Kidney (tissue), 13 donors: ENCODE measurements at regions not wholly inside any gene's neighbourhood (a gene's known extent, or its start where the extent isn't known, plus 50 kb on each side); places are given as distances from the start of the nearest gene placed in this dataset.
"Not testable (repeated sequence)": the region's sequence is repeated elsewhere in the genome, so short reads cannot be mapped to it uniquely, and the experiment has no call there.

Experiments used
- DNase-seq, 5 donors: peaks; one replicate each; pipeline ENCODE4 v3.0.0-alpha.2; 2013 to 2020
- FAIRE-seq: peaks from 2 replicates; lab custom pipeline; 2012; peaks lifted over from hg19 to GRCh38; lab: Jason Lieb, UNC
- H3K27ac ChIP-seq, 2 donors: one replicate each; pipeline ENCODE4 v1.7.0; 2013; ENCODE audit warnings: low read depth in 2 of 2, low read length in 2 of 2, inconsistent platforms in 1 of 2
- H3K27me3 ChIP-seq: one replicate; pipeline ENCODE4 v1.7.1; 2013; ENCODE audit warnings: low read length, inconsistent platforms; ENCODE audit not compliant: control insufficient read depth, insufficient read depth
- H3K36me3 ChIP-seq, 3 donors: one replicate each; pipeline versions ENCODE4 v1.7.0 to v1.7.1; 2013; ENCODE audit warnings: low read length in 3 of 3, control low read depth in 1 of 3, inconsistent platforms in 1 of 3; ENCODE audit not compliant: insufficient read depth in 3 of 3, control insufficient read depth in 2 of 3
- H3K4me1 ChIP-seq, 3 donors: one replicate each; pipeline versions ENCODE4 v1.7.0 to v1.7.1; 2013; ENCODE audit warnings: low read length in 3 of 3, inconsistent platforms in 1 of 3, low read depth in 1 of 3; ENCODE audit not compliant: control insufficient read depth in 2 of 3, insufficient read depth in 2 of 3
- H3K4me3 ChIP-seq, 3 donors: one replicate each; pipeline versions ENCODE4 v1.7.0 to v1.8.1; 2013; ENCODE audit warnings: low read length in 3 of 3, control low read depth in 1 of 3, inconsistent platforms in 1 of 3
- H3K9ac ChIP-seq, 3 donors: one replicate each; pipeline versions ENCODE4 v1.7.0 to v1.7.1; 2013; ENCODE audit warnings: low read length in 3 of 3, control low read depth in 1 of 3, inconsistent platforms in 1 of 3
- H3K9me3 ChIP-seq, 3 donors: one replicate each; pipeline versions ENCODE4 v1.7.0 to v1.7.1; 2013; ENCODE audit warnings: low read length in 3 of 3, control low read depth in 1 of 3, inconsistent platforms in 1 of 3; ENCODE audit not compliant: control insufficient read depth in 2 of 3, insufficient read depth in 1 of 3
- CTCF ChIP-seq: IDR thresholded peaks from 3 replicates; pipeline ENCODE4 v1.5.1; 2012; ENCODE audit warnings: mild to moderate bottlenecking, moderate library complexity, borderline replicate concordance; ENCODE audit not compliant: insufficient read depth; ENCODE audit errors: extremely low read depth
- intact Hi-C: fragments of 100-400 bp; cut with DNase I; formaldehyde crosslinking; loops from one replicate; pipeline ENCODE4 v1.11.1; 2022
- donor health status: control.
- donor health status: control.
- donor health status: control.
- donor health status: control.
- donor health status: control.
- donor health status: DM: yes; HTN: yes; CAD: no.
- donor health status: Normal renal cell carcinoma (clear cell type).

DNA sequence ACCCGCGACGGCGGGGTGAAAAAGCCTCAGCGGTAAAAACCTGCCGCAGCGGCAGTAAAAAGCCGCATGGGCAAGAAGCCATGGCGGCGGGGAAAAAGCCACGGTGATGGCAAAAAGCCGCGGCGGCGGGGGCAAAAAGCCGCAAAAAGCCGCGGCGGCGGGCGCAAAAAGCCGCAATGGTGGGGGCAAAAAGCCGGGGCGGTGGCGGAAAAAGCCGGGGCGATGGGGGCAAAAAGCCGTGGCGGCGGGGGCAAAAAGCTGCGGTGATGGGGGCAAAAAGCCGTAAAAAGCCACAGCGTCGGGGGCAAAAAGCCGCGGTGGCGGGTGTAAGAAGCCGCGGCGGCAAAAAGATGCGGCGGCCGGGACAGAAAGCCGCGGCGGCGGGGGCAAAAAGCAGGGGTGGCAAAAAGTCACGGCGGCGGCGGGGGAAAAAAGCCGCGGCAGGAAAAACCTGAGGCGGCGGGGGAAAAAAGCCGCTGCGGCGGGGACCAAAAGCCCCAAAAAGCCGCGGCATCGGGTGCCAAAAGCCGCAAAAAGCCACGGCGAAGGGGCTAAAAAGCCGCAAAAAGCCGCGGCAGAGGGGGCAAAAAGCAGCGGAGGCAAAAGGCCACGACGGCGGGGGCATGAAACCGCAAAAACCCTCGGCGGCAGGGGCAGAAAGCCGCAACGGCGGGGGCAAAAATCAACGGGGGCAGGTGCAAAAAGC is 488.5 kb downstream of the ZNF33B start:
- no peaks in the 10 kb centered on the region for H3K27me3 ChIP-seq
- TF ChIP-seq CTCF, result no peak
- intact Hi-C loops, result no loop called here
- H3K4me1 ChIP-seq, result no peaks in the 10 kb centered on the region
- no peak overlapping the region for H3K9ac ChIP-seq
- DNase-seq (no peak), FAIRE-seq (no peak)
- no peak overlapping the region for H3K27ac ChIP-seq
- no peaks in the 10 kb centered on the region for H3K36me3 ChIP-seq
- H3K9me3 ChIP-seq, result no peaks in the 10 kb centered on the region
- H3K4me3 ChIP-seq, result no peak overlapping the region

- intact Hi-C loops, result no loop called here
- peak in 4 of 5 donors; percentile 6 to 83 (median 20) for DNase-seq
- Histone ChIP-seq H3K4me1 (no peaks in the 10 kb centered on the region), H3K36me3 (no peaks in the 10 kb centered on the region), H3K4me3 (no peak overlapping the region), H3K27ac (no peak overlapping the region), H3K27me3 (no peaks in the 10 kb centered on the region), H3K9me3 (no peaks in the 10 kb centered on the region), H3K9ac (no peak overlapping the region)
- no peak for TF ChIP-seq CTCF
- FAIRE-seq, result no peak
Measured at GRCh38 chr10:42149027-42149700, 489.2 kb downstream of the ZNF33B start.

GRCh38 chr10:42146165-42146564 is 492.2 kb downstream of the ZNF33B start:
- H3K27ac ChIP-seq, H3K27me3 ChIP-seq, H3K4me1 ChIP-seq, H3K36me3 ChIP-seq, H3K9me3 ChIP-seq, H3K9ac ChIP-seq, H3K4me3 ChIP-seq, intact Hi-C loops, DNase-seq: not testable (repeated sequence)
- peak; percentile 74 for FAIRE-seq

GRCh38 chr10:42138023-42138422 is 500.3 kb downstream of the ZNF33B start:
- intact Hi-C loops, H3K36me3 ChIP-seq, H3K4me1 ChIP-seq, H3K4me3 ChIP-seq, FAIRE-seq, H3K9me3 ChIP-seq, H3K27me3 ChIP-seq, H3K27ac ChIP-seq, H3K9ac ChIP-seq: not testable (repeated sequence)
- DNase-seq, result peak in 1 of 5 donors; percentile 63
